CD14-positive monocyte (primary cell): ENCODE measurements at regions not wholly inside any gene's neighbourhood (a gene's known extent, or its start where the extent isn't known, plus 50 kb on each side); places are given as distances from the start of the nearest gene placed in this dataset.
A peak's percentile ranks its signal among the peaks of the same experiment; 100 is the strongest.

Experiments used
- DNase-seq, 3 donors: peaks; one replicate each; pipeline ENCODE4 v3.0.0-alpha.2; 2011 to 2022
- H2AFZ ChIP-seq: 2 replicates; pipeline ENCODE4 v1.6.0; 2012; ENCODE audit warnings: mild to moderate bottlenecking, low read depth, low read length, inconsistent platforms; ENCODE audit not compliant: insufficient read depth, poor library complexity, severe bottlenecking
- H3K27ac ChIP-seq, 2 donors: 1 replicate in 1 of 2; 2 replicates in 1 of 2; pipeline ENCODE4 v1.5.1; 2012 to 2013; ENCODE audit warnings: low read length in 2 of 2, control low read depth in 1 of 2, inconsistent platforms in 1 of 2, low read depth in 1 of 2, mild to moderate bottlenecking in 1 of 2
- H3K27me3 ChIP-seq, 2 donors: one replicate each; pipeline versions ENCODE4 v1.6.0 to v1.6.1; 2011 to 2013; ENCODE audit warnings: low read length in 2 of 2; ENCODE audit not compliant: control insufficient read depth in 2 of 2, insufficient read depth in 2 of 2
- H3K36me3 ChIP-seq, 2 donors: replicated peaks in 1 of 2; 1 replicate in 1 of 2; 2 replicates in 1 of 2; pipeline versions ENCODE4 v1.5.1 to v1.6.1; 2012 to 2013; ENCODE audit warnings: low read length in 2 of 2, control low read depth in 1 of 2, inconsistent platforms in 1 of 2, mild to moderate bottlenecking in 1 of 2; ENCODE audit not compliant: insufficient read depth in 2 of 2, control insufficient read depth in 1 of 2
- H3K4me1 ChIP-seq, 2 donors: 1 replicate in 1 of 2; 2 replicates in 1 of 2; pipeline versions ENCODE4 v1.5.1 to v1.6.1; 2012 to 2013; ENCODE audit warnings: low read length in 2 of 2, control low read depth in 1 of 2, inconsistent platforms in 1 of 2, mild to moderate bottlenecking in 1 of 2, moderate library complexity in 1 of 2; ENCODE audit not compliant: insufficient read depth in 2 of 2, control insufficient read depth in 1 of 2
- H3K4me2 ChIP-seq: replicated peaks from 2 replicates; pipeline ENCODE3; 2012; ENCODE audit warnings: low read length, moderate library complexity, mild to moderate bottlenecking; ENCODE audit not compliant: poor library complexity, severe bottlenecking; ENCODE audit errors: extremely low read depth
- H3K4me3 ChIP-seq, 3 experiments: fragments of 200-600 bp in 1 of 3; sonication (generic) in 1 of 3; replicated peaks in 1 of 3; 1 replicate in 2 of 3; 2 replicates in 1 of 3; pipeline ENCODE4 v1.5.1; 2011 to 2013; ENCODE audit warnings: low read length in 3 of 3, mild to moderate bottlenecking in 3 of 3, control low read depth in 2 of 3, low read depth in 2 of 3, inconsistent platforms in 1 of 3, moderate library complexity in 1 of 3
- H3K79me2 ChIP-seq: 2 replicates; pipeline ENCODE4 v1.6.0; 2012; ENCODE audit warnings: mild to moderate bottlenecking, control low read depth, inconsistent platforms, low read length, moderate library complexity; ENCODE audit not compliant: insufficient read depth
- H3K9ac ChIP-seq: 2 replicates; pipeline ENCODE4 v1.6.0; 2017; ENCODE audit warnings: low read length, mild to moderate bottlenecking; ENCODE audit not compliant: insufficient read depth, poor library complexity, severe bottlenecking
- H3K9me3 ChIP-seq, 2 donors: replicated peaks in 1 of 2; 1 replicate in 1 of 2; 2 replicates in 1 of 2; pipeline versions ENCODE4 v1.5.1 to v1.6.1; 2012 to 2013; ENCODE audit warnings: low read length in 2 of 2, control low read depth in 1 of 2; ENCODE audit not compliant: control insufficient read depth in 1 of 2, insufficient read depth in 1 of 2
- H4K20me1 ChIP-seq: 2 replicates; pipeline ENCODE4 v1.6.0; 2012; ENCODE audit warnings: mild to moderate bottlenecking, low read length, control low read depth, moderate library complexity; ENCODE audit not compliant: insufficient read depth
- H3K27ac Mint-ChIP-seq, 7 donors: one replicate each; pipeline ENCODE4 v1.8.0; 2020; ENCODE audit warnings: mild to moderate bottlenecking in 7 of 7, mixed read lengths in 7 of 7, moderate library complexity in 6 of 7, inconsistent platforms in 2 of 7
- H3K27me3 Mint-ChIP-seq, 3 donors: one replicate each; pipeline ENCODE4 v1.8.0; 2021 to 2022; ENCODE audit warnings: low read depth in 3 of 3, mild to moderate bottlenecking in 3 of 3, mixed read lengths in 3 of 3, moderate library complexity in 3 of 3, inconsistent platforms in 1 of 3
- H3K36me3 Mint-ChIP-seq, 2 donors: one replicate each; pipeline ENCODE4 v1.8.0; 2020; ENCODE audit warnings: mixed read lengths in 2 of 2, inconsistent platforms in 1 of 2, mild to moderate bottlenecking in 1 of 2
- H3K4me1 Mint-ChIP-seq: one replicate; pipeline ENCODE4 v1.8.0; 2020; ENCODE audit warnings: mild to moderate bottlenecking, mixed read lengths
- H3K4me3 Mint-ChIP-seq, 2 donors: one replicate each; pipeline ENCODE4 v1.8.0; 2020; ENCODE audit warnings: mild to moderate bottlenecking in 2 of 2, mixed read lengths in 2 of 2, moderate library complexity in 1 of 2
- H3K9me3 Mint-ChIP-seq, 7 donors: one replicate each; pipeline ENCODE4 v1.8.0; 2020 to 2022; ENCODE audit warnings: mixed read lengths in 7 of 7, mild to moderate bottlenecking in 6 of 7, moderate library complexity in 6 of 7, inconsistent platforms in 2 of 7
- CTCF ChIP-seq: fragments of 200-600 bp; IDR thresholded peaks from one replicate; pipeline ENCODE4 v1.8.0; 2022; ENCODE audit warnings: antibody characterized with exemption, mild to moderate bottlenecking
- WGBS: methylation state at CpG from one replicate; pipeline ENCODE4 v1.1.5; 2013; ENCODE audit warnings: missing lambda C conversion rate; ENCODE audit not compliant: insufficient coverage; 5-methylcytosine and 5-hydroxymethylcytosine counted together
- intact Hi-C, 2 donors: fragments of 100-400 bp; cut with micrococcal nuclease; formaldehyde crosslinking; loops; one replicate each; pipeline versions ENCODE4 v1.15.0 to v1.15.1; 2023

DNA sequence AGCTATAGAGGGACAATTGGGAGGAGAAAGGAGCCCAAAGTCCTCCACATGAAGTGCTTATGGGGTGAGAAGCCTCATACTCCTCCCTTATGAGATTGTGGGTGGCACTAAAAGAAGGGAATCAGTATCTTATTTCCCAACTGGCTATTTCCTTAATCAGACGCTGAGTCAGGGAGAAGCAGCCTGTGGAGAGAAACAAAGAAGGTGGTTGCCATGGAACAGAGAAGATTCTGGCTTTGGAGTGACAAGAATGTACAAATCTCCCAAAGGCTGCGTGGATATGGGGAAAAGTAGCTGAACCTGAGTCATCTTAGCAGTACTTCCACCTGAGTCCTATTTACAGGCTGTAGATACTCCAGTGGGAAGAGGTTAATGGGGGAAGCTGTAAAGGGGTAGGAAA lies 115.8 kb upstream of the CWC22 start:
- Mint-ChIP-seq H3K27ac (peak overlapping the region in 1 of 7 donors; percentile 52), H3K27me3 (peaks cover 0 to 5% (median 4%) of the 10 kb centered on the region in 3 donors), H3K4me3 (no peak overlapping the region), H3K9me3 (no peaks in the 10 kb centered on the region), H3K36me3 (no peaks in the 10 kb centered on the region), H3K4me1 (peaks cover 6% of the 10 kb centered on the region)
- Histone ChIP-seq H3K36me3 (no peaks in the 10 kb centered on the region), H4K20me1 (no peaks in the 10 kb centered on the region), H3K4me3 (no peak overlapping the region), H3K9ac (no peak overlapping the region), H3K27me3 (peaks cover 2 to 6% of the 10 kb centered on the region in 2 donors), H3K79me2 (no peaks in the 10 kb centered on the region), H3K9me3 (no peaks in the 10 kb centered on the region), H2AFZ (no peak overlapping the region), H3K4me1 (no peaks in the 10 kb centered on the region), H3K27ac (no peak overlapping the region), H3K4me2 (no peak overlapping the region)
- no peak for TF ChIP-seq CTCF
- intact Hi-C loops, result loop anchor here in 1 of 2 donors (10.0 kb wide), 1 partner anchor 932 kb away; no protein-coding TSS in a partner anchor
- DNase-seq, result no peak
- WGBS, result 100% methylated on average over 1 of the region's 2 CpGs

DNA sequence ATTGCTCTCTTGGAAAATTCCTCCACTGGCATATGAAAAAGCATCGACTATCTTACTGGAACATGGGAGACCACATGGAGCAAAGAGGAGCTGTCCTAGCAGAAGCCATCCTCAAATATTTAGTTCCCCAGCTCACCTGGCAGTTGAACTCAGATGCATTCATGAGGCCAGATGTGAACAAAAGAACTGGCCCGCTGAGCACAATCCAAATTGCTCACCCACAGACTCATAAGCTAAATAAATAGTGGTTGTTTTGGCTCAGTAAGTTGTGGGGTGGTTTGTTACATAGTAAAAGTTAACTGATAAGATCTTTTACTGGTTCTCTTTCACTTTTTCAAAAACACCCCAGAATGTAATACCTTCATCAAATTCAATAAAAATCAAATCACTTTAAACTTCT lies 108.6 kb upstream of the CWC22 start:
- H3K79me2 ChIP-seq, result no peaks in the 10 kb centered on the region
- 100% methylated on average over 1 of the region's 2 CpGs for WGBS
- H4K20me1 ChIP-seq, result no peaks in the 10 kb centered on the region
- TF ChIP-seq CTCF, result no peak
- no peak overlapping the region for H3K9ac ChIP-seq
- H3K27ac ChIP-seq, result no peak overlapping the region
- Mint-ChIP-seq H3K27me3 (peaks cover 1 to 5% (median 2%) of the 10 kb centered on the region in 3 donors), H3K4me3 (no peak overlapping the region), H3K9me3 (no peaks in the 10 kb centered on the region), H3K36me3 (no peaks in the 10 kb centered on the region), H3K4me1 (no peaks in the 10 kb centered on the region), H3K27ac (no peak overlapping the region)
- no peaks in the 10 kb centered on the region for H3K4me1 ChIP-seq
- H3K27me3 ChIP-seq, result no peaks in the 10 kb centered on the region
- H3K9me3 ChIP-seq, result no peaks in the 10 kb centered on the region
- DNase-seq, result no peak
- no peak overlapping the region for H3K4me2 ChIP-seq
- H2AFZ ChIP-seq, result no peak overlapping the region
- H3K36me3 ChIP-seq, result no peaks in the 10 kb centered on the region
- no peak overlapping the region for H3K4me3 ChIP-seq
- intact Hi-C loops, result no loop called here
